GM18511 (cell line): ENCODE measurements at regions not wholly inside any gene's neighbourhood (a gene's known extent, or its start where the extent isn't known, plus 50 kb on each side); places are given as distances from the start of the nearest gene placed in this dataset.
A peak's percentile ranks its signal among the peaks of the same experiment; 100 is the strongest.
"Not testable (repeated sequence)": the region's sequence is repeated elsewhere in the genome, so short reads cannot be mapped to it uniquely, and the experiment has no call there.

Source experiments
- ATAC-seq: cut with Tn5 transposase; IDR thresholded peaks from one replicate; pipeline ENCODE4 v1.9.1; 2021; ENCODE audit warnings: mild to moderate bottlenecking, moderate library complexity; ENCODE audit not compliant: unreplicated experiment

GRCh38 chr7:126022452-126022851 is 1092.8 kb upstream of the POT1 start:
- peak; percentile 50 for ATAC-seq

- ATAC-seq, result no peak
Observed at GRCh38 chr7:126016722-126017121, 1087.1 kb upstream of the POT1 start.

GRCh38 chr7:126005064-126005463 is 1075.4 kb upstream of the POT1 start:
- ATAC-seq, result peak; percentile 64

DNA sequence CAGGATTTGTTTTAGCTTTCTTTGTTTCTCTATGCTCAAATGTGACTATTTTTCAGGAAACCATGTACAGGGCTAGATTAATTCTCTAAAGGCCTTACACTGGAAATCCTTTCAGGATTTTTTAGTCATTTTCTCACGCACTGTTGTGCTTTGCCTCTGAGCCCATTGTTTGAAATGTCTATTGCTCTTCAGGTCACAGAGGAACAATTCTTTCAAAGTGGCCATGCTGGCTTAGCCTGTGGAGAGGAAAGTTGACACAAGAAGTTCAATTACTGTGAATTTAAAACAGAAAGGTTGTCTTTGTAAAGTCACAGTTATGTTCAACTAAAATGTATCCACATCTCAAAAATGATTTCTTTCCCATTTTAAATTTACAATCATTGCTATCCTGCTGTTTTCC is 1071.7 kb upstream of the POT1 start:
- no peak for ATAC-seq

- ATAC-seq, result no peak
Observed at GRCh38 chr7:125984795-125985194, 1055.2 kb upstream of the POT1 start.

DNA sequence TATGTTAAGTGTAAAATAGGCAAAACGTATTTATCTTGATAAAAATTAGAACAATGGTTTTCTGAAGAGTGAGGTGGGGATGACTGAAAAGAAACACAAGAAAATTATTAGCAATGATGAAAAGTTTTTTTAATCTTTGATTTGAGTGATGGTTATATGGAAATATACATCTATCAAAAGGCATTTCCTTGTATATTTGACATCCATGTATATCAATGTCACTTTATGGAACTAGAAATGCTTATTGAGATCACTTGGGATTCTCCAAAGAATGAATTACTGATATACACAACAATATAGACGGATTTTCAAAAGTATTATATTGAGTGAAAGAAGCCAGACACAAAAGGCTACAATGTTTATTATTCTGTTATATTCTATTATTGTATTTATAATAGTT is 1042.0 kb upstream of the POT1 start:
- no peak for ATAC-seq

DNA sequence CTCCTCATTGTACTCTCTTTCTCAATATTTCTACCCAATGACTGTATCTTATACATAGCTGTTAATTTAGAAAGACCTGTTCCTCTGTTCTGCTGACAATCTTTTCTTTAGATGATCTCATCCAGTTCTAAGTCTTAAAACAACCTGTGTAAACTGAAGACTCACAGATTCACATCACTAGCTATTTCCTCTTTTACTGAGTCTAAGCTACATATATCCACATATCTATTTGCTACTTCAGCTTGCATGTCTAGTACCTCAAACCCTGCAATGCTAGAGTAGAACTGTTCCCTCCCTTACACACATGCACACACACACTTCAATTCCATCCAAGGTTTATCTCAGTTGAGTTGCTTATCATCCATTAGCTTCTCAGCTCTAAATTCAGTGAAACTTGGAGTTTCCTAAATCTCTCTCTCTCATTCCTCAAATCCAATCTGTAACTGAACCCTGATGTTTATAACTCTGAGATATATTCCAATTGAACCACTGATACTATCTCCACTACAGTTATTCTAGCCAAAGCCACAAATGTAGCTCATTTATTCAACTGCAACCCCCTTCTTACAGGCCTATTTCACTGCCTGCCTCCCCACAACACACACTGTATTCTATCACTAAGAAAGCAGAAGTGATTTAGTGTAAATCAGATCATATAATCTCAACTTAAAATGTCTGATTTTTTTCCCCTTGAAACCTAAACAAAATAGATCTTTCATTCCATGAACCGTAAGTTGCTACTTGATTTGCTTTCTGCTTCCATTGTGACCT is 1036.8 kb upstream of the POT1 start:
- ATAC-seq, result peak; percentile 56

DNA sequence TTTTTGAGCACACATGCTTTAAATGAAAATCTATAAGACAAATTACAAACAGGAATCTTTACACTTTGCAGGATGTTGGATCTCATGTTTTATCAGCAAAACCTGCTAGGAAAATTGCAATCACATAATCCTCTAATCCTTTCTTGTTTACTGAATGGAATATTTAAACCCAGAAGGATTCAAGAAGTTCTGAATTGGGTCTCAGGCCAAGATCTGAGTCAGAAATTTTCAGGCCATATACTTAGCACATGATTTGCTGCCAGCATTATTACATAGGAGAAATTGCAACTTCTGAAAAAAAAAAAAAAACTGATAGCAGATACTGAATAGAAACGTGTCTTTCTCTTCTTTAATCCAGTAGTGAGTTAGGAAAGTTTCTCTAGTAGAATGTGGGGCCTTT is 1005.3 kb upstream of the POT1 start:
- ATAC-seq, result no peak

DNA sequence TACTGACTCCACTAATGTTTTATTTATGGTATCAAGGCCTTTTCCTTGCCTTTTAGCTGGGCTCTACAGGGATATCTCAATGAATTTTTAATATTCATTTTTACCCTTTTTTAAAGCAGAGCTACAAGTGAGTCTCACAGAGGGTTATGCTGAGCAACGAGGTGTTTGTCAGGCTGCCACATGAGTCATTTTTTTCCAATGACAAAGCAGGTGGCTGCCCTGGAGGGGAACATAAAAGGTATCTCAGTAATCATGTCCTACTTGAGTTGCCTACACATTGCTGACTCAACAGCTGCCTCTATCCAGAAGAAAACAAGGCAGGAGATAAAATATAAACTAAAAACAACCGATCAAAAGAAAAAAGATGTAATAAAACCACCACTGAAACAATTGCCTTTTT is 1004.9 kb upstream of the POT1 start:
- no peak for ATAC-seq

DNA sequence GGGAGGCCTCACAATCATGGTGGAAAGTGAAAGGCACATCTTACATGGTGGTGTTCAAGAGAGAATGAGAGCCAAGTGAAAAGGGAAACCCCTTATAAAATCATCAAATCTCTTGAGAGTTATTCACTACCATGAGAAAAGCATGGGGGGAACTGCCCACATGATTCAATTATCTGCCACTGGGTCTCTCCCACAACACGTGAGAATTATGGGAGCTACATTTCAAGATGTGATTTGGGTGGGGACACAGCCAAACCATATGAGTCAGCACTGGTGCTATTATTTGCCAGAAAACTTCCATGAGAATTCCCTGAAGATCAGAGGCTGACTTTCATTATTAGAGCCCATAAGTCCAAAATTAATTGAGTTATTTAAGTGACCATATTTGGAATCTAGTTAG is 1001.2 kb upstream of the POT1 start:
- no peak for ATAC-seq

GRCh38 chr7:125927556-125927955 is 997.9 kb upstream of the POT1 start:
- ATAC-seq, result no peak

DNA sequence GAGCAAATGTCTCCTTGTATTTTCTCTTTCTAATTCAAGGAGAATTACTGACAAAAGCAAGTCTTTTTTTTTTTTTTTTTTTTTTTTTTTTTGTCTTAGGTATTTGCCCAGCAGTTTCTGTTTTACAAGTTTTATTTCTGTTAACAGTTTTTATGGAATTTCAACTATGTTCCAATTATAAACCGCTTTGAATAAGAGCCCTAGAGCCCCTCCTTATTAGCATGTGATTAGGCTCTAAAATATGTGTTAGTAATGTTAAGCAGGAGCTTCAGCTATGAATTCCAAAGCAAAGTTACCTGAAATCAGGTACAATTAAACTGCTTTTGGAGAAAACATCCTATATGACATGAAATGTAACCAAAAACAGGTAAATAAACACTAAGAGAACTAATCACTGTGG is 997.0 kb upstream of the POT1 start:
- no peak for ATAC-seq

DNA sequence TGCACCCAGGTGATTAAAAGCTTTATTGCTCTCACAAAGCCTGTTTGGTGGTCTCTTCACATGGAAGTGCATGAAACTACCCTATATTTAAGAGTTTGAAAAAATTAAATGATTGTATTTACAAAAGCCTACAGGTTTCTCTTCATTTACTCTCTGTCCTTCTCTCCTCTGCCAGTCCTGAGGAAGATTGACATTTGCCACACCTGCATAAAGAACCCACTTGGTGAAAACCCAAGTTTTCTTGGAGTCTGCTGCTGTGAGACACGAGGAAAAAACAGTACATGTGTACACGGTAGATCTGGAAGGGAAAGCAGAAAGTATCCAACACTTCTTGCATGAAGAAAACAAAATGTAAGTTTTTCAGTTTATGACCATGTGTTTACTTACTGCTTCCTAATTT is 994.4 kb upstream of the POT1 start:
- ATAC-seq, result no peak

DNA sequence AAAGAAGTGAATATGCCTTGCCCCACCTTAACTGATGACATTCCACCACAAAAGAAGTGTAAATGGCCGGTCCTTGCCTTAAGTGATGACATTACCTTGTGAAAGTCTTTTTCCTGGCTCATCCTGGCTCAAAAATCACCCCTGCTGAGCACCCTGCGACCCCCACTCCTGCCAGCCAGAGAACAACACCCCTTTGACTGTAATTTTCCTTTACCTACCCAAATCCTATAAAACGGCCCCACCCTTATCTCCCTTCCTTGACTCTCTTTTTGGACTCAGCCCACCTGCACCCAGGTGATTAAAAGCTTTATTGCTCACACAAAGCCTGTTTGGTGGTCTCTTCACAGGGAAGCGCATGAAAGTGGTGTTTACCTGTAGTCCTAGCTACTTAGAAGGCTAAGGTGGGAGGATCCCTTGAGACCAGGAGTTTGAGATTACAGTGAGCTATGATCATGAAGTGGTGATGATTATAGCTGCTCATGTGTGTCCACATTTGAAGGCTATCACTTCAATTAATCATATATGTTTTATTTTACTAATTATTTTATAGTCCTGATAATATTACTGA is 985.8 kb upstream of the POT1 start:
- not testable (repeated sequence) for ATAC-seq

DNA sequence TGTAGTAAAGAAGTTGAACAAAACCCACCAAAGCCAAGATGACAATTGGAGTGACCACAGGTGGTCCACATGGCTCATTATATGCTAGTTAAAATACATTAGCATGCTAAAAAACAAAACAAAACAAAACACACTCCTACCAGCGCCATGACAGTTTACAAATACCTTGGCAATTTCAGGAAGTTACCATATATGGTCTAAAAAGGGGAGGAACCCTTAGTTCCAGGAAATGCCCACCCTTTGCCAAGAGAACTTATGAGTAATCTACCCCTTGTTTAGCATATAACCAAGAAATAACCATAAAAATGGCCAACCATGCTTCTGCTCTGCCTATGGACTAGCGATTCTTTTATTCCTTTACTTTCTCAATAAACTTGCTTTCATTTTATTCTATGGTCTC is 979.1 kb upstream of the POT1 start:
- ATAC-seq, result no peak

GRCh38 chr7:125899577-125899976 is 970.0 kb upstream of the POT1 start:
- ATAC-seq, result no peak

- no peak for ATAC-seq
Observed at GRCh38 chr7:125892434-125892833, 962.8 kb upstream of the POT1 start.

- ATAC-seq, result no peak
Observed at GRCh38 chr7:125878988-125879387, 949.4 kb upstream of the POT1 start.

- ATAC-seq, result peak; percentile 91
Observed at GRCh38 chr7:125878235-125878956, 948.8 kb upstream of the POT1 start.

GRCh38 chr7:125877246-125877645 is 947.6 kb upstream of the POT1 start:
- no peak for ATAC-seq

- ATAC-seq, result no peak
Observed at GRCh38 chr7:125876431-125876830, 946.8 kb upstream of the POT1 start.

- ATAC-seq, result no peak
Observed at GRCh38 chr7:125871431-125871830, 941.8 kb upstream of the POT1 start.
